ENCODE measurements at regions not wholly inside any gene's neighbourhood (a gene's known extent, or its start where the extent isn't known, plus 50 kb on each side); places are given as distances from the start of the nearest gene placed in this dataset.

DNA sequence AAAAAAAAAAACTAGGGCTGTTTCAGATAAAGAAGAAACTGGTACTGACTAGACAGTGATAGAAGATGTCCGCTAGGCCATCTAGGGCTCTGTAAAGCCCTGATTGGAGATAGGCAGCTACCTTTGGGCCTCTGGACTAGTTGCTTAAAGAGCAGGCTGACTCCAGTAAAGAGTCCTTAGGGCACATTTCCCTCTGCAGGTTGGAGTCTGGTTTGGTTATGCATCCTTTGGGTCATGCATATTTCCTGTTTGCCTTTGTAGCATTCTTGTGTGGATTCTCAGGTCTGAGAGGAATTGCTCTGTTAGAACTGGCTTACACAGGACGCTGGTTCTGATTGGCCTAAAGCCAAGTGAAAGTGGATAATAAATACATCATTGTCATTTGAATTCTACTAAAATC, 165.5 kb upstream of the LRRN1 start:
- H3K4me1 Mint-ChIP-seq (ENCODE audit: low read depth) = peaks cover 21% of the 10 kb centered on the region
- TF ChIP-seq, protein P1, sequence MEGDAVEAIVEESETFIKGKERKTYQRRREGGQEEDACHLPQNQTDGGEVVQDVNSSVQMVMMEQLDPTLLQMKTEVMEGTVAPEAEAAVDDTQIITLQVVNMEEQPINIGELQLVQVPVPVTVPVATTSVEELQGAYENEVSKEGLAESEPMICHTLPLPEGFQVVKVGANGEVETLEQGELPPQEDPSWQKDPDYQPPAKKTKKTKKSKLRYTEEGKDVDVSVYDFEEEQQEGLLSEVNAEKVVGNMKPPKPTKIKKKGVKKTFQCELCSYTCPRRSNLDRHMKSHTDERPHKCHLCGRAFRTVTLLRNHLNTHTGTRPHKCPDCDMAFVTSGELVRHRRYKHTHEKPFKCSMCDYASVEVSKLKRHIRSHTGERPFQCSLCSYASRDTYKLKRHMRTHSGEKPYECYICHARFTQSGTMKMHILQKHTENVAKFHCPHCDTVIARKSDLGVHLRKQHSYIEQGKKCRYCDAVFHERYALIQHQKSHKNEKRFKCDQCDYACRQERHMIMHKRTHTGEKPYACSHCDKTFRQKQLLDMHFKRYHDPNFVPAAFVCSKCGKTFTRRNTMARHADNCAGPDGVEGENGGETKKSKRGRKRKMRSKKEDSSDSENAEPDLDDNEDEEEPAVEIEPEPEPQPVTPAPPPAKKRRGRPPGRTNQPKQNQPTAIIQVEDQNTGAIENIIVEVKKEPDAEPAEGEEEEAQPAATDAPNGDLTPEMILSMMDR (IDR thresholded peaks at IDR 0.05) = no peak
- DNase-seq (ENCODE audit: low spot score) = no peak
- peaks cover 3% of the 10 kb centered on the region for H3K9me3 Mint-ChIP-seq (ENCODE audit: low read depth)
- H3K27me3 Mint-ChIP-seq (ENCODE audit: low read depth) = no peaks in the 10 kb centered on the region
- H3K4me3 Mint-ChIP-seq (ENCODE audit: unreplicated experiment) = no peak overlapping the region
- H3K36me3 Mint-ChIP-seq (ENCODE audit: low read depth) = no peaks in the 10 kb centered on the region
- no peak overlapping the region for H3K27ac Mint-ChIP-seq (ENCODE audit: unreplicated experiment)

DNA sequence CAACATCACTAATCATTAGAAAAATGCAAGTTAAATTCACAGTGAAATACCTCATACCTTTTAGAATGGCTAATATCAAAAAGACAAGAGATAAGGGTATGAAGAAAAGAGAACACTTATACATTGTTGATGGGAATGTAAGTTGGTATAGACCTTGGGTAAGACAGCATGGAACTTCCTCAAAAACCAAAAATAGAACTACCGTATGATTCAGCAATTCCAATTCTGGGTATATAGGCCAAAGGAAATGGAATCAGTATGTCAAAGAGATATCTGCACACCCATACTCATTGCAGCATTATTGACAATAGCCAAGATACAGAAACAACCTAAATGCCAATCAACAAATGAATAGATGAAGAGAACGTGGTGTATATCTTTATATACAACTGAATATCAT, 166.8 kb upstream of the LRRN1 start:
- Mint-ChIP-seq H3K27ac (ENCODE audit: unreplicated experiment) (no peak overlapping the region), H3K9me3 (ENCODE audit: low read depth) (peaks cover 3% of the 10 kb centered on the region), H3K4me3 (ENCODE audit: unreplicated experiment) (no peak overlapping the region), H3K27me3 (ENCODE audit: low read depth) (no peaks in the 10 kb centered on the region), H3K4me1 (ENCODE audit: low read depth) (peaks cover 21% of the 10 kb centered on the region), H3K36me3 (ENCODE audit: low read depth) (no peaks in the 10 kb centered on the region)
- no peak for DNase-seq (ENCODE audit: low spot score)
- TF ChIP-seq, protein P1 (IDR thresholded peaks at IDR 0.05) = no peak

DNA sequence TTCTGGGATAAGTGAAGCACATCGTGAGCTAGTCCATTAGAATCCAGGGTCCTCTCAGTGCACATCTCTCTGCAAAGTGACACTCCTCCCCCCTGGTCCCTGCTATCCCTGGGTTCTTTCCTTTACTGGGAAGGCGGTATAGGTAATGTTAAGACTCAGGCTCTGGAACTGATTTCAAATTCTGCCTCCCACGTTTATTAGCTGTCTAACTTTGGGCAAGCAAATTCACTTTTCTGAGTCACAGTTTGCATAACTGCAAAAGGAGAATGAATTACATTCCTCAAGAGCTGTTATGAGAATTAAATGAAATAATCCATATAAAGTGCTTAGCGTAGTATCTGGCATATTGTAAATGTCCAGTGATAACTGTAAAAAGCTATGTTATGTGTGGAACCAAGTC, 168.1 kb upstream of the LRRN1 start:
- TF ChIP-seq, protein P1 (IDR thresholded peaks at IDR 0.05) = no peak
- Mint-ChIP-seq H3K9me3 (ENCODE audit: low read depth) (peaks cover 3% of the 10 kb centered on the region), H3K4me3 (ENCODE audit: unreplicated experiment) (no peak overlapping the region), H3K36me3 (ENCODE audit: low read depth) (no peaks in the 10 kb centered on the region), H3K27ac (ENCODE audit: unreplicated experiment) (no peak overlapping the region), H3K4me1 (ENCODE audit: low read depth) (peaks cover 15% of the 10 kb centered on the region), H3K27me3 (ENCODE audit: low read depth) (no peaks in the 10 kb centered on the region)
- no peak for DNase-seq (ENCODE audit: low spot score)

DNA sequence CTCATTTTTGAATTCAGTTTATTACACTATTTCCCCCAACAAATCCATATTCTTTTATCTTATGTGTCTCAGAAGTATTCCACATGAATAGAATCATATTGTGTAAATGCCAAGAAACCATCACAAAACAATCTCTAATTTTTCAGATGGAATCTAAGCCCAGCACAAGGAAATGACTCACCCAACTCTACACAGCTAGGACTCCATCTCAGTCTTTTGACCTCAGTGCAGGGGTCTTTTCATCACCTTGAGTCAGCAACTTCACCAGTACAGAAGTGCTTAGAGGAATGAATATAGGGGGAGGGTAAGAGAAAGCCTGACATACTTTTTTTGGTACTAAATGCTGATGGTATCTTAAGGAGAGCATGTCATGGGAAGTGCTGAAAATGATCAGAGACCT, 169.3 kb upstream of the LRRN1 start:
- H3K27me3 Mint-ChIP-seq (ENCODE audit: low read depth) = no peaks in the 10 kb centered on the region
- no peak for DNase-seq (ENCODE audit: low spot score)
- TF ChIP-seq, protein P1 (IDR thresholded peaks at IDR 0.05) = no peak
- H3K27ac Mint-ChIP-seq (ENCODE audit: unreplicated experiment) = no peak overlapping the region
- H3K36me3 Mint-ChIP-seq (ENCODE audit: low read depth) = no peaks in the 10 kb centered on the region
- peaks cover 3% of the 10 kb centered on the region for H3K9me3 Mint-ChIP-seq (ENCODE audit: low read depth)
- H3K4me3 Mint-ChIP-seq (ENCODE audit: unreplicated experiment) = no peak overlapping the region
- H3K4me1 Mint-ChIP-seq (ENCODE audit: low read depth) = peaks cover 15% of the 10 kb centered on the region

DNA sequence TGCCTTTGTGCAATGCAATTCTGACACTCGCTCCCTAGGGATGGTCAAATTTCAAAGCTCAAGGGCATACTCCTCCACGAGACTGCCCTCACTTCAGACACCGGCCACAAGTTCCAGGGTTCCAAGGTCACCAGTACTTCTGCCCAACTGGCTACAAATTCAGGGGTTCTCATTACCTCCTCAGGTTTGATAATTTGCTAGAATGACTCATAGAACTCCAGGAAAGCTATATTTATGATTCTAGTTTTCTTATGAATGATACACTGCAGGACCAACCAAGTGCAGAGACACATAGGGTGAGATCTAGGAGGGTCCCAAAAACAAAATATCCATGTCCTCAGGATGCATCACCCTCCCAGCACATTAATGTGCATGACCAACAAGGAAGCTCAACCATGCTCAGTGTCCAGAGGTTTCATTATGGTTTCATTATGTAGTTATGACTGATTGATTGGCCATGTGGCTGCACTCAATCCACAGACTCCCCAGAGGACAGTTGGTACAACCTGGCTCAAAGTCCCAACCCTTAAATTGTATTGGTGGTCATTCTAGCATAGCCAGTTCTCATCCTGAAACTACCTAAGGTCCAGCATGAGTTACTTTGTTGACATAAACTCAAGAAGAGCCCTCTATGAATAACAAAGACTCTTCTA, 170.4 kb upstream of the LRRN1 start:
- Mint-ChIP-seq H3K27ac (ENCODE audit: unreplicated experiment) (no peak overlapping the region), H3K9me3 (ENCODE audit: low read depth) (peaks cover 7% of the 10 kb centered on the region), H3K4me1 (ENCODE audit: low read depth) (peaks cover 15% of the 10 kb centered on the region), H3K36me3 (ENCODE audit: low read depth) (no peaks in the 10 kb centered on the region), H3K27me3 (ENCODE audit: low read depth) (no peaks in the 10 kb centered on the region), H3K4me3 (ENCODE audit: unreplicated experiment) (no peak overlapping the region)
- no peak for DNase-seq (ENCODE audit: low spot score)
- TF ChIP-seq, protein P1 (IDR thresholded peaks at IDR 0.05) = no peak

Measured in chondrocyte (in vitro differentiated cells).